ENCODE measurements at regions not wholly inside any gene's neighbourhood (a gene's known extent, or its start where the extent isn't known, plus 50 kb on each side); places are given as distances from the start of the nearest gene placed in this dataset.

GRCh38 chr9:83185488-83186154 is 122.7 kb upstream of the RASEF start:
- TF ChIP-seq, protein P1, sequence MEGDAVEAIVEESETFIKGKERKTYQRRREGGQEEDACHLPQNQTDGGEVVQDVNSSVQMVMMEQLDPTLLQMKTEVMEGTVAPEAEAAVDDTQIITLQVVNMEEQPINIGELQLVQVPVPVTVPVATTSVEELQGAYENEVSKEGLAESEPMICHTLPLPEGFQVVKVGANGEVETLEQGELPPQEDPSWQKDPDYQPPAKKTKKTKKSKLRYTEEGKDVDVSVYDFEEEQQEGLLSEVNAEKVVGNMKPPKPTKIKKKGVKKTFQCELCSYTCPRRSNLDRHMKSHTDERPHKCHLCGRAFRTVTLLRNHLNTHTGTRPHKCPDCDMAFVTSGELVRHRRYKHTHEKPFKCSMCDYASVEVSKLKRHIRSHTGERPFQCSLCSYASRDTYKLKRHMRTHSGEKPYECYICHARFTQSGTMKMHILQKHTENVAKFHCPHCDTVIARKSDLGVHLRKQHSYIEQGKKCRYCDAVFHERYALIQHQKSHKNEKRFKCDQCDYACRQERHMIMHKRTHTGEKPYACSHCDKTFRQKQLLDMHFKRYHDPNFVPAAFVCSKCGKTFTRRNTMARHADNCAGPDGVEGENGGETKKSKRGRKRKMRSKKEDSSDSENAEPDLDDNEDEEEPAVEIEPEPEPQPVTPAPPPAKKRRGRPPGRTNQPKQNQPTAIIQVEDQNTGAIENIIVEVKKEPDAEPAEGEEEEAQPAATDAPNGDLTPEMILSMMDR (IDR thresholded peaks at IDR 0.05 in 2 of 3, conservative IDR thresholded peaks at IDR 0.05 in 1 of 3; ENCODE audit: control insufficient read depth in 2 of 3, extremely low read depth in 1 of 3, insufficient read depth in 1 of 3, low read depth in 3 of 3, low read length in 3 of 3), result no peak
- TF ChIP-seq NFIC (IDR thresholded peaks at IDR 0.05; ENCODE audit: low read depth, low read length) (no peak), MXI1 (IDR thresholded peaks at IDR 0.05; ENCODE audit: low read depth, low read length) (no peak), EZH2 (IDR thresholded peaks at IDR 0.05; ENCODE audit: borderline replicate concordance, control insufficient read depth, low read depth, low read length) (no peak)

All from GM12878 (cell line).